NCI-H1417 treated with DMSO at 0.1 percent for 48 hours (cell line): ENCODE measurements at regions not wholly inside any gene's neighbourhood (a gene's known extent, or its start where the extent isn't known, plus 50 kb on each side); places are given as distances from the start of the nearest gene placed in this dataset.

Experiments used
- DNase-seq: peaks from one replicate; lab custom pipeline; 2025; lab: John Stamatoyannopoulos, UW

DNA sequence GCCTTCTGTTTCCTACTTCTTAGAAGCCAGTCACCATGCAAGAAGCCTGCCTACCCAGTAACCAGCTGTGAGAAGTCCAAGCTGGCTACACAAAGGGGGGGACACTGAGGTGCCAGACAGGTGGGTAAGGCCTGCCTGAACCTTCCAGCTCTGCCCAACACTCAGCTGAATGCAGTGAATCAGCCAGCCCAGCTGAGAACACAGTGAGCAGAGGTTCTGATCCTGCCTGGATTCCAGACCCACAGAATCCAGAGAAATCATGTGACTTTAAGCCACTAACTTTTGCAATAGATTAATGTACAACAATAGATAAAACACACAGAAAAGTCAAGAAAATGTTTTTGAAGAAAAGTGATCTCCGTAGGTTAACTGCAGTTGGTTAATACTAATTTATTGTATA lies 151.7 kb downstream of the EFNB2 start:
- DNase-seq: no peak

DNA sequence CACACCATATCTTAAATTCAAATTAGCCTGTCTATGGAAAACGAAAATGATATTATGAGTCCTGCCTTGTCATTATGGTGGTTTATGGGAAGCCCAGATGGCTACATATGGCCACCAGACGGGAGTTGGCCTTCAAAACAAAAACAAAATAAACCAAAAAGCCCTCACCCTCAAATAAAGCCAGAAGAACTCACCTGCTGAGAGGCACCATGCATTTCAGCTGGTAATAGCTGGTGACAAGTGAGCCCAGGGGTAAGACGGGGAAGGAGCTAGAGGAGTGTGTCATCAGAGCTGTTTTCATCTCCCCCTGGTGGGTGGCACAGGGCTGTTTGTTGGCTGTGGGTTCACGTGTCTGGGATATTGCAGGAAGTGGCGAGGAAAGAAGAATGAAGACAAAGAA lies 152.9 kb downstream of the EFNB2 start:
- DNase-seq: no peak

DNA sequence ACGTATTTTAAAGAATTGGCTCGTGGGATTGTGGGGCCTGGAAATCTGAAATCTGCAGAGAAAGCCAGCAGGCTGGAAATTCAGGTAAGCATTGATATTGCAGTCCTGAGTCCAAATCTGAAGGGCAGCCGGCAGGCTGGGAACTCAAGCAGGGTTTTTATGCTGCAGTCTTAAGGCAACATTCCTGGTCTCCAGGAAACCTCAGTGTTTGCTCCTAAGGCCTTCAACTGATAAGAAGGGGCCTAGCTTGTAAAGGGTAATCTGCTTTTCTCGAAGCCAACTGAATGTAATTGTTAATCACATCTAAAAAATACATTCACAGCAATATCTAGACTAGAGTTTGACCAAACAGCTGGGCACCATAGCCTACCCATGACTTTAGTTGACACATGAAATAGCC lies 154.4 kb downstream of the EFNB2 start:
- DNase-seq: no peak

DNA sequence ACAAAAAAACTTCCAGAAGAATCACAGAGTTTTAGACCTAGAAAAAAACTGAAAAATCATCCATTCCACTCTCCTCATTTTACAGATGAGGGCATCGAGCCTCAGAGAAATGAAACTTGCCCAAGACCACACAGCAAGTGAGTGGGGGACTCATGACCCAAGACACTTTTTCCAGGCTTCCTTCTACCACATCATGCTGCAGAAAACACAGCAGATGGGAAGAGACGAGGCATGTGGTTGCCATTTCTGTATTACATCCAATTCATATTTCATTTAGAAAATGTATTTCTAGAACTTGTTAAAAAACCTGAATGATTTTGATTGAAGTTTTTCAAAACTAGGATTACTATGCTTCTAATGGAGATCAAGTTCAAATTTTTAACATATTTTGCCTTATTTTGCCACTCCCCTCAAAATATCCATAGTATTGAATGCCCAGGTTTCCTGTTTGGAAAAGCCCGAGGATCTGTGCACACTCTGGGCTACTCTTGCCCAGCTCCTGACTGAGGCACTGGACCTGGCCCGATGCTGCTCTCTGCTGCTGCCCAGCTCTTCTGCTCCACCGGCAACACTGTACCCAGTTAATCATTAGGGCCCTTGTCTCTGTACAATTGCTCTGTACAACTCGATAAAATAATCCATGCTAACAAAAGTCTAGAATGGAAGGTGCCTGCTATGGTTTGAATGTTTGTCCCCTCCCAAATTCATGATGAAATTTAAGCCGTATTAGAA lies 157.4 kb downstream of the EFNB2 start:
- no peak for DNase-seq

DNA sequence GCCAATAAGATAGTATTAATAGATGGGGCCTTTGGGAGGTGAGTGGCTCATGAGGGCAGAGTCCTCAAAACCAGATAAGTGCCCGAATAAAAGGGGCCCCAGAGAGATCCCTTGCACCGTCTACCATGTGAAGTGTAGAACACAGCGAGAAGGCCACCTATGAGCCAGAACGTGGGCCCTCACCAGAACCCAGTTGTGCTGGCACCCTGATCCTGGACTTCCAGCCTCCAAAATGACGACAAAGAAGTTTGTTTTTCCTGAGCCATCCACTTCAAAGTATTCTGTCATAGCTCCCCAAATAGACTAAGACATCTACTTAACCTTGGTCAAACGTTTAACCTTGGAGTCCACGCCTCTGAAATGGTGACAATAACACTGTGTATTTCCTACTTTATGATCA lies 158.1 kb downstream of the EFNB2 start:
- DNase-seq: no peak

DNA sequence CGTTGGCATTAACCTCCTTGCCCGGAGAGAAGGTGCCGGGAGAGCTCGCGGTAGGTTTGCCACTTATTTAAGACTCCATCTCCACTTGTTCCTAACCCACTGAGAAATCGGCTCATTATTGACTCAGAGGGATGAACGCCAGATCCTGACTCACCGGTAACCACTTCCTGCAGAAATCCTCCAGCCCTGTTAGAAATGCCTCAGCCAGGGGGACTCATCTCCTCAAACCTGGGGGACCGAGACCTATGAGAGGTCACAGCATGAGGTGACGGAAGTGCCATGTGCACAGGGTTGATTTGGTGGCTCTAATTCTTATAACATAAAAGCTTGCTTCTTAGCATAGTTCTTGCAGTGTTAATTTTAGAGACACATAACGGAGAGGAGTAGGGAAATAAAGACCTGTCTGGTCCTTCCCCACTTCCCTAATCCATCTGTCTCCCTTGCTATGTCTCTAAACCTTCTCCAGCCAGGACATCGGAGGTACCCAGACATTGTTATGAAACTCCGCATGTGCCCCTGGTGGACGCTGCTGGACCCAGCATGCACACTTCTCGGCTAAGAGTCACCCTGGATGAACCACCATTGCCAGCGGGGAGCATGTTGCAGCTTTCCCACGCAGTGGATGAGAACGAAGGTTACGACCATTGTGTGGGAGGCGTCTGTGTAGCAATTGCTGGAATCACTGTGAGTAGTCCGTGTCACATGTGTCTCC lies 158.9 kb downstream of the EFNB2 start:
- DNase-seq: no peak

DNA sequence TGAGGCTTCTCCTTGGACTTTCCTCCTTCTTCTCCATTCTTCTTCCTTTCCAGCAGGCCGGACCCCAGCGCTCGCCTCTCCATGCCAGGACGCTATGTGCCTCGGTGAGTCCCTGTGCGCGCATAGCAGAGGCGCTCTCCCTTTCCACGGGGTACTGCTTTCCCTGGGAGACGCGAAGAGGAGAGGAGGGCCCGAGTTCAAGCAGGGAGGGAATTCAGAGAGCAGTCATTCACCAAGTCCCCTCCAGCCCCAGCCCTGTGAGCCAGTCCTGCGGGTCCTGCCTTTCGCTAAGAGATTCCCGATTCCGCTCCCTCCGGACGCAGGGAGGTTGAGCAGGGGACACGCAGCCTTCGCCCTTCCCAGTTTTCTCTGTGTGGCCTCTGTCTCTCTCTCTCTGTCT lies 160.4 kb downstream of the EFNB2 start:
- DNase-seq: no peak

DNA sequence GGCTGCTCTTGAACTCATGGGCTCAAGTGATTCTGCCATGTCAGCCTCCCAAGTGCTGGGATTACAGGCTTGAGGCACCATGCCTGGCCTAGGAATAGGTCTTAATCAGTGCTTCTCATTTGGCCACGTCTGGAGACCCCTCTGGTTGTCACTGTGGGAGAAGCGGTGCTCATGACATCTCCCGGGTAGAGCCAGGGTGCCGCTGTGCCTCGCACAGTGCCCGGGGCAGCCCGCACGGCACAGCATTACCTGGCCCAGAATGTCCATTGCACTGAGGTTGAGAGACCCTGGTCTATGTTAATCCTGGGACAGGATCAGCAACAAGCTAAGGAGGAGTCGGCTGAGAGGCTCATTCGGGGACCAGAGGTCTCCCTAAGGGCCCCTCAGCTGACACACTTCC lies 160.8 kb downstream of the EFNB2 start:
- DNase-seq: no peak

DNA sequence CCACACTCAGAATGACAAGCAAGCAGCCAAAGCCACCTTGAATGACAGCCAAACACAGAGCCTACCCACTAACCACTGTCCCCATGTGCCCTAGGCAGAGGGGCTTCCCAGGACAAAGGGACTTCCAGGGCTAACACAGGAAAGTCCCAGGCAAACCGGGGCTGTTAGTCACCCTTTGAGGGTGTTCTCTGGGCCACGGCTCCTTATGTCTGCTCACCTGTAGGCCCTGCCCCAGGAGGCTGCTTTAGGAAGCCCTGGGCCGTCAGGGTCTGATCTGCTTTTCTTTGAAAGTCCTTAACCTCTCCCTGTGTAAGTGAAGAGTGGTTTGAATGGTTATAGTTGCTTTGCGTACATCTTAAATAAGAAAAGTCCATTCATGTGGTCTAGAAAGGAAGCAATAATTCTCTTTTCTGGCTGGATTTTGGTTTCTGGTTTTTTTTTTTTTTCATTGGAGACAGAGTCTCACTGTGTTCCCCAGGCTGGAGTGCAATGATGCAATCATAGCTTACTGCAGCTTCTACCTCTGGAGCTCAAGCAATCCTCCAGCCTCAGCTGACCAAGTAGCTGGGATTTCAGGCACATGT lies 161.4 kb downstream of the EFNB2 start:
- DNase-seq: no peak

DNA sequence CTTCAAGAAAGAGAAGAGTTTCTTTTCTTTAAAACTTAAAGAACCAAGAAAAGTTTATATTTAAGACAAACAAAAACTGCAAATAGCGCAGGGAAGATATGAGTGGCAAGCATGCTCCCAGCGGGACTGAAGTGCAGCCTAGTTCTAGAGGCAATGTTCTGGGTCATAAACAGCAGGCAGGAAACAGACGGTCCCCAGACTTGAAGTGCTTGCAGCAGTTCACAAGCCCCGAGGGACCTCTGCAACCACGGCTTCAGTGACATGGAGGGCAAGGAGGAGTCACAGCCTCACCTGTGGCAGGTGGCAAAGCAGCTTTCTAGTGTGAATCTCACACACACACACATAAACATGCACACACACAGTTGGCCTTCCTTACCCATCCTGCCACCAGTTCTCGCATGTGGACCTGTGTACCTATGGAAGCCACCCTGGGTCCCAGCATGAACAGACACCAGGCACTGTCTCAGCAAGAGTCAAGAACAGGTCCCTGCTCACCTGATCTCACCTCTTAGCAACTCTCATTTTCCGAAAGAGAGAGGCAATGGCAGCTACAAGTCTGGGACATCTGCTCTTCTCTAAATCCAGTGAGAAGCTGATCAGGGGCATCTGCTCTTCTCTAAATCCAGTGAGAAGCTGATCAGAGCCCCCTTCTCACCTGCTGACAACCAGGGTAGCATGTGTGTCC lies 162.0 kb downstream of the EFNB2 start:
- DNase-seq: no peak

DNA sequence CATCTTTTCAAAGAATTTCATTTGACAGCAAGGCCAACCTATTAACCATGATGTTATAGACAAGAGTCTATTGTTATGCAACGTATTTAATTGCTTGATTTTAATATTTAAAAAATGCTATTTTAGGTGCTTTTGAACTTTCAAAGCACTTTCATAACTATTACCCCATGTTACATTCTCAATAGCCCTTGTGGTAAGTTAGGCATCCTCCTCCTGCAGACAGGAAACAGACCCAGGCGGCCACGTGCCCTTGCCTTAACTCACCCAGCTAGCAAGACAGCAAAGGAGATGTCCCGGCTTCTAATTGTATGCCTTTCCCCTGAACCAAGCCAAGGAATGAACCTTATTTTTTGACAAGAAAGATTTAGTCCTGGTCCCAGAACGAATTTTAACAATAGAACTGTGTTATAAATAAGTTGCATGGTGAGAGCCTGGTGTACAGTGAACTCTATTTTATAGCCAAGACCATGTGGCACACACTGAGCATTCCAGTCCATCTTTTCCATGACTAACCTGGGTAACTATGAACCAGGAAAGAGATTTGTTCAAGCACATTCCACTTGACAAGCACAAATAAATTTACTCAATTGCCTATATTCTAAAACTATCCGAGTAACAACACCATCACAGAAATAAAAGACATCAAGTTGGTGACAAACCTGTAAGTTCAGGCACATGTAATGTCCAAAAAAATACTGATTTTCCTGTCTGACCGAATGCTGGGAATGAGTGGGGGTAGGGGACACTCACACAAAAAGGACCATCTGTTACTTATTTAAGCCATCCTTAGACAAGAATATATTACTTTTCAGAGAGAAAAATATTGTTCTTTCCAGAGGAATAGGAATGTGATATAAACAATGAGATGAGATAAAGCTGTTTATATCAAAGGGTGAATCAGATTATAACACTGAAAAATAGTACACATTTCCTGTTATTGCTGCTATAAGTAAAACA lies 163.0 kb downstream of the EFNB2 start:
- no peak for DNase-seq

DNA sequence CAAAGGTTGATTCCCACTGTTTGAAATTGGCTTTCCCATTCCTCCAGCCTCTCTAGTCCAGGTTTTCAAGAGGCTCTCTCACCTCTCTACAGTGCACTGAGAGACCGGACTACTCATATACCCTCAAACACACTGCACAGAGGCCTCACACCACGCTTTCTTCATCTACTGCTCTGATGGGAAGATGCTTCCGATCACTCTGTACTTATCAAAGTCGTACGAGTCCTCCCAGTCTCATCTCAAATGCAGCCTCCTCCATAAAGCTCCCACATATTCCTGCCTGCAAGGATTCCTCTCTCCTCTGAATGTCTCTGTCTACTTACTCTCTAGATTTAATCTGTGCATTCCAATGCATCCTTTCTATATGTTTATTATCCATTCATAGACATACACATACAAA lies 164.4 kb downstream of the EFNB2 start:
- DNase-seq: no peak

DNA sequence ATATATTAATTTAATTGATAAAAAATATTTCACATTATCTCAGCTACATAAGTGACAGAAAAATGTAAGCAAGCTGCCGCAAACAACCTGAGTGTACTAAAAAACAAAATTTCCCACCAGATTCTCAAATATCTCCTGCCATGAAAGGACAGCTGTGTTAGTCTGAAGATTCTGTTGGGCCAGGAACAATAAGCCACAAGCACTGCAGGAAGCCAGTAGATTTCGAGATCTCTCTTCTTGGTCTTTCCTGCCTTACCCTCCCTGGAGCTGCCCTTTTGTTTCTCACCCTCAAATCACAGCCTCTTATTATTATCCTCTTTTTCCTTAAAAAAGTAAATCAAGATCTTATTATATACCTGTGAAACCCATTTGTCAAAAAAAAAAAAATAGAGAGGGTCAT lies 165.6 kb downstream of the EFNB2 start:
- no peak for DNase-seq

DNA sequence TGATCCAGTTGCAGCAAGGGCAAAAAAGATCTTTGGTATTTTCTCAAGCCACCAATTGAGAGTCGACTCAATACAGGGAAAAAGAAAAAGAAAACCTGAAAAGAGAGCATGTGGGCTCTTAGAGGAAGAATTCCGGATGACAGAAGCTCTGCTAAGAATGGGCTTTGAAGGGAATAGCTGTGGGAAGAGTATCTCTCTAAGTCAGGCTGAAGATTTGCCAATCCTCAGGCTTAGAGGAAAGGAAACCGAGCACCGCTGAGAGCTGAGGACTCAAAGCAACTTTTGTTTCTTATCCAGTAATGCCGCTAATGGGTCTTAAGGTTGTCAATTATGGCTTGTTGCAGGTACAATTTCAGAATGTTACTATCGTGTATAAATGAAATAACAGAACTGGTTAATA lies 166.4 kb downstream of the EFNB2 start:
- DNase-seq: no peak

DNA sequence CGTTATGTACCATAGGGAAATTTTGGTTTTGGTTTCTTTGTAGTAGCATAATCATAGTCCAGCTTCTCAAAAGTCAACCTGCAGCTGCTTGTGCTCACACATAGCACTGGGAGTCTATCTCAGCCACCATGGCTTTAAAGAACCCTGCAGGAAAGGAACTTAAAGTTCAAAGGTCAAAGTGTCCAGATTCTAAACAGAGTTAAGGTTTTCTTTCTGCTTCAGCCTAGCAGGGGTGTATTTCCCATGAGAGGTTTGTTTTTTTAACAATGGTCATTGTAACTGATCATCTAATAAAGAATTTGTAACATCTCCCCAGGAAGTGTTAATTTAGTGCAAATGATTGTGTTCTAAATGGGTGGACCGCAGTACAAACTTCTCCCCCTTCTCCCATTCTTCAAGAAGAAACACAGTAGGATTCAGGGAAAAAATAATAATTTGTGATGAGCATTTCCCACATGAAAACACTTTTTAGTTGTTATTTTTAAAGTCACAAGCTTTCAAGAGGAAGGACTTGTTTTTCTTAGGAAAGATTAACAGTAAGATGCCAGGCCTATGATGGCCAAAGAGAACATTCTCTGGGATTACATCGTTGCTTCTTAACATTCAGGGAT lies 168.0 kb downstream of the EFNB2 start:
- DNase-seq: no peak

DNA sequence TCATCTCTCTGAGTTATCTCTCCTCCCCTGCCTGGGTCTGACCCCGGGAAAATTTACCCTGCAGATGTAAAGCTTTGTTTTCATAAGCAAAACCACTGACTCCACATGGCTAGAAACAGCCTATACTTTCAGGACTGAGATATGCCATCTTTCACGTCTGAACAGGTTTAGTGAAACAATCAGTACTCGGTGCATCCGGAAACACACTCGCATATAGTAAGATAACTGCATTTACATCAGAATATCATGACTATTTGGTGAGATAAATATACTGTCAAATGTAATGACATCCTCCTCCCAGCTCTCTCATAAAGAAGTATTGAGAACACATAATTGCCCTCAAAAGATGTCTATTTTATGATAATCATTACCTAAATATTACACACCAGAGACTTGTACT lies 172.8 kb downstream of the EFNB2 start:
- no peak for DNase-seq

DNA sequence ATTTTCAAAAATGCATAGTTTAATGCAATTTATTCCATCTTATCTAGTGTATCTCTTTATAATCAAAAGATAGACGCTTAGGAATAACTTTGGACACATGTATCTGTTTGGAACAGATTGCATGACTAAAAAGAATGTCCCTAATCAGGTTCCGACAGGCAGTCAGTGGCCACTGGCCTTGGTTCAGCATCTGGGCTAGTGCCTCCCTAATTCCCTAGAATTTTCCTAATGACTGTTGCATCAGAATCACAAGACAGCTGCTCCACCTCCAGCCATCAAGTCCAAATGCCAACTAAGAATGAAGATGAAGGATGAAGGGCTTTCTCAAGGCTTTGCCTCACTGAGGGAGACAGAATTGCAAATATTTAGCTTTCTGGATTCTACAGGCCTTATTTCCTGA lies 173.8 kb downstream of the EFNB2 start:
- no peak for DNase-seq

DNA sequence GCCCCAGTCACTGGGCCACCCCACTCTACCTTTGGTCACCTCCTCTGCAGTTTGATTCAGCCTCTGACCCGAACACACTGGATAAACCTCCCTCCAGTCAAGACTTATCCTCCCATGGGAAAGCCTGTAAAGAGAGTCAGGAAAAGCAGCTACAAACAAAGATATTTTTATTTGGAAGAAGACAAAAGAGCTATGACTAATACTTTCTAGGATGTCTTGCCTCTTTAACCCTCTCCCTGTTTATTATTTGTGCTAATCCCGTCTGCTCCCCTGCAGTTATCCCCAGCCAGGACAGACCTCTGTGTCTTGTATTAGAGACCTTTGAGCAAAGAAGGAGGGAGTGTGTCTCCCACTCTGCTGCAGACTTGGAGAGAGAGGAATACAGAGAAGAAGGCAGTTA lies 178.3 kb downstream of the EFNB2 start:
- no peak for DNase-seq

DNA sequence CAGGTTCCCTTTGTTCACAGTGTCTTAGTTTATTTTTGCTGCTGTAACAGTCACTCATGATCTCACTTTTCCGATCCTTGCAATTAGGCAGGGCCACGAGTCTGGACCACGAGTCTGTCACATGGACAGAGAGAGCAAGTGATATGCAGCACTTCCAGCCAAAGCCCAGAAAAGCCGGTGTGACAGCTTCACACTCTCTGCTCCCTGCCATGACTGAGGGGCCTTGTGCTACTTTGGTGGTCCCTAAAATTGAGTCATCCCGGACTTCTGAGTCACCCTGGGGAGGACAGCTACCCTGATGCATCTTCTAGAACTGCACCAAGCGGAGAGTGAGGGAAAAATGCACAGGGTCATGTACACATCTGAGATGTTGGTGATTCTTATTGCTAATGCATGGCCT lies 179.6 kb downstream of the EFNB2 start:
- no peak for DNase-seq

DNA sequence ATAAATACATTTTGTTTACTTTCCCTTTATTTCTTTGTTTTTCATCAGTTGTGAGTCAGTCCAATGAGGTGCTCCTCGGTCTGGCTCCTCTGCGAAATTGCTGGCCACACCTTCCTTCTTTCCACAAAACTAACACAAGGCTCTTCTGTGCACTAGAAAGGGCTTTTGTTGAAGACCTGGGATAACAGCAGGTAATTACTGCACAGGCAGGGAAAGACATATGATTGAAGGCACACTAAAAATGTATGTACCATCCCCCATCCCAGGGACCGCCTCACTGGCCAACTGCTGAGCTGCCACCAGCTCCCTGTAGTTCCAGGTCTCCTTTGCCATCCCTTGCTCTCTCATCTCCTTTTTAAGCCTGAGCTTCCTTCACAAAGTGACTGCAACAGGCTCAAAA lies 180.5 kb downstream of the EFNB2 start:
- peak; percentile 64 for DNase-seq

DNA sequence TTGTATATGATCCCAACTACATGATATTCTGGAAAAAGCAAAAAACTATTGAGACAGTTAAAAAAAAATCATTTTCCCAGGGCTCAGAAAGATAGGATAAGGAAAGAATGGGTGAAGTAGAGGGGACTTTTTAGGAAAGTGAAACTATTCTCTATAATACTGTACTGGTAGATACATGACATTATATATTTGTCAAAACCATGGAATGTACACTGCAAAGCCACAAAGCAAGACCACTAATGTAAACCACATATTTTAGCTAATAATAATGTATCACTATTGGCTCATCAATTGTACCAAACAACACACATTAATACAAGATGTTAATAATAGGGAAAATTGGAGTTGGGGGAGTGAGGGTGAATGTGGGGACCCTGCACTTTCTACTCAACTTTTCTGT lies 182.6 kb downstream of the EFNB2 start:
- DNase-seq: no peak
